ENCODE measurements at regions not wholly inside any gene's neighbourhood (a gene's known extent, or its start where the extent isn't known, plus 50 kb on each side); places are given as distances from the start of the nearest gene placed in this dataset.

DNA sequence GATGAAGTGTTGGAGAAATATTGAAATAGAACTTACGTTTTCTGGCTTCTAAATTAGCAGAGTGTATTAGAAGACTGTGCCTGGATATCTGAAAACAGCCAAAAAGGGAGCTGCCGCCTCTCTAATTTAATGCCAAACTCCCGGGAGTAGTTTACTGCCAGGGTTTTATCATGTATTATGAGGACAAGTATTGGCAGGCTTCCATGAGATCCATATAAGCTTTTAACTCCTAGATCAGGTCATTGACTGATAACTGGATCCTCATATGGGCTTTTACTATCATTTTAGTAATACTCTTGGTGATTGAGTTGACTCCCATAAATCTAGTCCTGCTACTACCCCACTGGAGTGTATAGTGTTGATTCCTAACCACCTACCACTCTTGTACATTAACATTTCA lies 178.4 kb upstream of the CXADR start:
- H3K4me3 ChIP-seq (ENCODE audit: low read depth, low read length): no peak overlapping the region
- DNase-seq (ENCODE audit: low read depth): no peak
- TF ChIP-seq, protein P1, sequence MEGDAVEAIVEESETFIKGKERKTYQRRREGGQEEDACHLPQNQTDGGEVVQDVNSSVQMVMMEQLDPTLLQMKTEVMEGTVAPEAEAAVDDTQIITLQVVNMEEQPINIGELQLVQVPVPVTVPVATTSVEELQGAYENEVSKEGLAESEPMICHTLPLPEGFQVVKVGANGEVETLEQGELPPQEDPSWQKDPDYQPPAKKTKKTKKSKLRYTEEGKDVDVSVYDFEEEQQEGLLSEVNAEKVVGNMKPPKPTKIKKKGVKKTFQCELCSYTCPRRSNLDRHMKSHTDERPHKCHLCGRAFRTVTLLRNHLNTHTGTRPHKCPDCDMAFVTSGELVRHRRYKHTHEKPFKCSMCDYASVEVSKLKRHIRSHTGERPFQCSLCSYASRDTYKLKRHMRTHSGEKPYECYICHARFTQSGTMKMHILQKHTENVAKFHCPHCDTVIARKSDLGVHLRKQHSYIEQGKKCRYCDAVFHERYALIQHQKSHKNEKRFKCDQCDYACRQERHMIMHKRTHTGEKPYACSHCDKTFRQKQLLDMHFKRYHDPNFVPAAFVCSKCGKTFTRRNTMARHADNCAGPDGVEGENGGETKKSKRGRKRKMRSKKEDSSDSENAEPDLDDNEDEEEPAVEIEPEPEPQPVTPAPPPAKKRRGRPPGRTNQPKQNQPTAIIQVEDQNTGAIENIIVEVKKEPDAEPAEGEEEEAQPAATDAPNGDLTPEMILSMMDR (IDR thresholded peaks at IDR 0.05; ENCODE audit: insufficient read depth, low read length): no peak

DNA sequence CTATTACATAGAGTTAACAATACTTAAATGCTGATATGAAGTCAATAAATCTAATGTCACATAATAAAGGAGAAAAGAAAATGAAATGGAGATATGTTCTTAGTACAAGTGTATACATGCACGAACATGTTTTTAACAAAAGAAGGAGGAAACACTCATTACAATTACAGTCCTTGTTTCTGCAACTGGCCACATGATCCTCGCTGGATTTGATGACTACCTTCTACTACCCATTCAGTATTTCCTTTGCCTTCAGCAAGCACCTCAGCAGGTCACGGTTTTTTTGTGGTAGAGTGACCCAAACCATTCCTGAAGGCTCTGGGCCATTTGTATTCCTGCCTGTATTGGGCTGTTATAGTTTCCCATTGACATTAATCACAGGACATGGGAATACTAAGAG lies 172.8 kb upstream of the CXADR start:
- no peak overlapping the region for H3K4me3 ChIP-seq (ENCODE audit: low read depth, low read length)
- DNase-seq (ENCODE audit: low read depth): no peak
- TF ChIP-seq, protein P1 (IDR thresholded peaks at IDR 0.05; ENCODE audit: insufficient read depth, low read length): no peak

DNA sequence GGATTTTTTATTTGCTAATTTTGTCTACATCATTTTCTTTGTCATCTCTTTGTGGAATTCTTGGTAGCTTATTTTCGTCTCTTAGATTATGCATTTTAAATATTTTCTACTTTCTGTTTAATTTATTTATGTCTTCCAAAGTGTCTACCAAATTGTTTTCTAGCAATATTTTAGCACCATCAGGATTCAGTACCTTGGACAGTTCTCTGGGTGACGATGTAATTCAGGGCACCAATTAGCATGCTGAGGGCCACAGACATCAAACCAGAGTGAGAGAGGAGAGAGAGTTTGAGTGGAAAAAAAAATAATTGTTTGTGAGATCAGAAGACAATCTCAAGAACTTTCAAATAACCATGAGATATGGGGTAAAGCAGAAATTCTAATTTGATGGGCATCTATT lies 169.8 kb upstream of the CXADR start:
- TF ChIP-seq, protein P1 (IDR thresholded peaks at IDR 0.05; ENCODE audit: insufficient read depth, low read length): no peak
- peak; percentile 16 for DNase-seq (ENCODE audit: low read depth)
- H3K4me3 ChIP-seq (ENCODE audit: low read depth, low read length): no peak overlapping the region

DNA sequence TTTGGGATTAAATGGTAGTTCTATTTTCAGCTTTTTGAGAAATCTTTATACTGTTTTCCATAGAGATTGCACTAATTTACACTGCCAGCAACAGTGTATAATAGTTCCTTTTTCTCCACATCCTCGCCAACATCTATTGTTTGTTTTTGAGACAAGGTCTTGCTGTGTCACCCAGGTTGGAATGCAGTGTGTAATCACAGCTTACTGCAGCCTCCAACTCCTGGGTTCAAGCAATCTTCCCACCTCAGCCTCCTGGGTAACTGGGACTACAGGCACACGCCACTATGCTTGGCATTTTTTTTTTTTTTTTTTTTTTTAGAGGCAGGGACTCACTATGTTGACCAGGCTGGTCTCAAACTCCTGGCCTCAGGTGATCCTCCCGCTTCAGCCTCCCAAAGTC lies 164.5 kb upstream of the CXADR start:
- TF ChIP-seq, protein P1 (IDR thresholded peaks at IDR 0.05; ENCODE audit: insufficient read depth, low read length): no peak
- DNase-seq (ENCODE audit: low read depth): no peak
- no peak overlapping the region for H3K4me3 ChIP-seq (ENCODE audit: low read depth, low read length)

DNA sequence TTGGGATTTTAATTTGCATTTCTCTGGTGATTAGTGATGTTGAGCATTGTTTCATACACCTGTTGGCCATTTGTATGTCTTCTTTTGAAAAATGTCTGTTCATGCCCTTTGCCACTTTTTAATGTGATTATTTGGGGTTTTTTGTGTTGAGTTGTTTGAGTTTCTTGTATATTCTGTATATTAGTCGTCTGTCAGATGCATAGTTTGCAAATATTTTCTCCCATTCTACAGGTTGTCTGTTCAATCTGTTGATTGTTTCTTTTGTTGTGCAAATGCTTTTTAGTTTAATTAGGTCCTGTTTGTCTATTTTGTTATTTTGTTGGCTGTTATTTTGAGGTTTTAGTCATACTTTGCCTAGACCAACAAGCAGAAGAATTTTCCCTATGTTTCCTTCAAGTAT lies 164.0 kb upstream of the CXADR start:
- TF ChIP-seq, protein P1 (IDR thresholded peaks at IDR 0.05; ENCODE audit: insufficient read depth, low read length): no peak
- no peak for DNase-seq (ENCODE audit: low read depth)
- H3K4me3 ChIP-seq (ENCODE audit: low read depth, low read length): no peak overlapping the region

DNA sequence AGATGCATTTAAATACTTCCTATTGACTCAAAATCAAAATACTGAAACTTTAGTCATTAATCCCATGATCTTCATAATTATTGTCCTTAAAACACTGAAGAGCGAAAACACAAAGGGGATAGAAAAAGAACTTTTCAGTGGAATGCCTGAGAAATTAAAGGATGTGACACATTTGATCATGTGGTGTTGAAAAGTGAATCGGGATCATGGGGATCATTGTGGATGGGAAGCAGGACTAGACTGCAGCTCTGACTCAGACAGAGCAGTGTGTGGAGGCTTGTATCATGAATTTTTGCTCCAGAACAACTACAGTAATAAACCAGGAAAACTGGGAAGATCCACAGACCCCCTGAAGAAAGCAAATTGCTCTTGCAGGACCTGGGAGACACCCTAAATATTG lies 161.1 kb upstream of the CXADR start:
- no peak overlapping the region for H3K4me3 ChIP-seq (ENCODE audit: low read depth, low read length)
- no peak for DNase-seq (ENCODE audit: low read depth)
- TF ChIP-seq, protein P1 (IDR thresholded peaks at IDR 0.05; ENCODE audit: insufficient read depth, low read length): no peak

DNA sequence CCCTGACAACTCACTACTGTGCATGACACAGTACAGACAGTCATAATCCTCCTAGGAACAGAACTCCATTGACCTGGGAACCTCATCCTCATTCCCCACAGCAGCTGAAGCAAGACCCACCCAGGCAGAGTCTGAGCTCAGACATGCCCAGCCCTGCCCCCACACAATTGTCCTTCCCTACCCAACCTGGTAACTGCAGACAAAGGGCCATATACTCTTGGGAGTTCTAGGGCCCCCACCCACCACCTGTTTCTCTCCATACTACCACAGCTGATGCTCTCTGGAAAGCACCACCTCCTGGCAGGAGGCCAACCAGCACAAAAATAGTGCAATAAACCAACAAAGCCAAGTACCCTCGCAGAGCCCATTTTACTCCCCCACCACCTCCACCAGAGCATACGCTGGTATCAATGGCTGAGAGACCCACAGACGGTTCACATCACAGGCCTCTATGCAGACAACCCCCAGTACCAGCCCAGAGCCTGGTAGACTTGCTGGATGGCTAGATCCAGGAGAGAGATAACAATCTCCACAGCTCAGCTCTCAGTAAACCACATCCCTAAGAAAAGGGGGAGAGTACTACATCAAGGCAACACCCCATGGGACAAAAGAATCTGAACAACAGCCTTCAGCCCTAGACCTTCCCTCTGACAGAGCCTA lies 159.7 kb upstream of the CXADR start:
- H3K4me3 ChIP-seq (ENCODE audit: low read depth, low read length): no peak overlapping the region
- no peak for DNase-seq (ENCODE audit: low read depth)
- TF ChIP-seq, protein P1 (IDR thresholded peaks at IDR 0.05; ENCODE audit: insufficient read depth, low read length): no peak
